ENCODE measurements at regions not wholly inside any gene's neighbourhood (a gene's known extent, or its start where the extent isn't known, plus 50 kb on each side); places are given as distances from the start of the nearest gene placed in this dataset.

GRCh38 chr18:53948991-53949390 lies 275.5 kb downstream of the MBD2 start:
- no peak for TF ChIP-seq CTCF (IDR thresholded peaks at IDR 0.05)
- TF ChIP-seq EZH2 (IDR thresholded peaks at IDR 0.05; ENCODE audit: borderline replicate concordance, insufficient read depth, low read depth, low read length, poor library complexity, severe bottlenecking) = no peak

Measured in B cell (primary cell).